ENCODE measurements at regions not wholly inside any gene's neighbourhood (a gene's known extent, or its start where the extent isn't known, plus 50 kb on each side); places are given as distances from the start of the nearest gene placed in this dataset.
"Not testable (repeated sequence)": the region's sequence is repeated elsewhere in the genome, so short reads cannot be mapped to it uniquely, and the experiment has no call there.

DNA sequence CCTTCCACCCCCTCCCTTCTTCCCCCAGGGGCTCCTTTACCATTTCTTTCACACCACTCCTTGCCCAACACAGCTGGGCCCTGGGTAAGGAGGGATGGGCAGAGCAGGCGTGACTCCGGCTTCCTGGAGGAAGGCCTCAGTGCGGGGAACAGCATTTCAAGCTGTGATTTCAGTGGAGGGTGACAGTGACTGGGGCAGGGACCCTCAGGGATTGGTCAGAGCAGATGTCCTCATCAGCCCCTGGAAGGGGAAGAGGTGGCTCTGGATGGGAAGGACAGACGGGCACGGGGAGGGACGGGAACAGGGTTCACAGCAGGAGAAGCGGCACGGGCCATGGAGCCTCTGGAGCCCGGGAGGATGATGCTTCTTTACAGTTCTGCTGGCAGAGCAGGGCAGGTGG lies 130.8 kb upstream of the TWIST2 start:
- no peaks in the 10 kb centered on the region for H3K36me3 ChIP-seq (ENCODE audit: control insufficient read depth, insufficient read depth, low read length)
- DNase-seq (ENCODE audit: extremely low read depth, insufficient read length) = no peak
- TF ChIP-seq, protein P1, sequence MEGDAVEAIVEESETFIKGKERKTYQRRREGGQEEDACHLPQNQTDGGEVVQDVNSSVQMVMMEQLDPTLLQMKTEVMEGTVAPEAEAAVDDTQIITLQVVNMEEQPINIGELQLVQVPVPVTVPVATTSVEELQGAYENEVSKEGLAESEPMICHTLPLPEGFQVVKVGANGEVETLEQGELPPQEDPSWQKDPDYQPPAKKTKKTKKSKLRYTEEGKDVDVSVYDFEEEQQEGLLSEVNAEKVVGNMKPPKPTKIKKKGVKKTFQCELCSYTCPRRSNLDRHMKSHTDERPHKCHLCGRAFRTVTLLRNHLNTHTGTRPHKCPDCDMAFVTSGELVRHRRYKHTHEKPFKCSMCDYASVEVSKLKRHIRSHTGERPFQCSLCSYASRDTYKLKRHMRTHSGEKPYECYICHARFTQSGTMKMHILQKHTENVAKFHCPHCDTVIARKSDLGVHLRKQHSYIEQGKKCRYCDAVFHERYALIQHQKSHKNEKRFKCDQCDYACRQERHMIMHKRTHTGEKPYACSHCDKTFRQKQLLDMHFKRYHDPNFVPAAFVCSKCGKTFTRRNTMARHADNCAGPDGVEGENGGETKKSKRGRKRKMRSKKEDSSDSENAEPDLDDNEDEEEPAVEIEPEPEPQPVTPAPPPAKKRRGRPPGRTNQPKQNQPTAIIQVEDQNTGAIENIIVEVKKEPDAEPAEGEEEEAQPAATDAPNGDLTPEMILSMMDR (IDR thresholded peaks at IDR 0.05; ENCODE audit: insufficient read depth, low read length, poor library complexity, severe bottlenecking) = no peak
- H3K27me3 ChIP-seq (replicated peaks; ENCODE audit: control insufficient read depth, insufficient read depth, low read length) = no peaks in the 10 kb centered on the region
- H3K4me3 ChIP-seq (replicated peaks; ENCODE audit: low read depth, low read length) = no peak overlapping the region

DNA sequence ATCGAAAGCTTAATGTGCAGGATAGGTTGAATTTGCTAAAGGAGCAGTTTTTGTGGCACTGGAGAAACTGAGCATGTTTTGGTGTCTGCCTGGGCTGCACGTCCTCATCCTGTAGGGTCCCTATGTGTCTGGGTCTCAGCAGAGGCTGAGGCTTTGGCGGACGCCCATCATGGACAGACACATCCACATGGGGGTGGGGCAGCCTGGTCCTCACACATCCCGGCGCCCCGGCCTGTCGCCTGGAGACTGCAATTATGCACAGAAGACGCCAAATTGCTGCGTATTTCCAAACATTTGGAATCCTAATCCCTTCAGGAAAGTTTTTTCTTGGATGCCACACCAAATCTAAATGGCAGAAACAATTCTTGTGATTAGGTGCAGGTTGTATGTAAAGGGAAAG lies 128.2 kb upstream of the TWIST2 start:
- no peaks in the 10 kb centered on the region for H3K36me3 ChIP-seq (ENCODE audit: control insufficient read depth, insufficient read depth, low read length)
- TF ChIP-seq, protein P1 (IDR thresholded peaks at IDR 0.05; ENCODE audit: insufficient read depth, low read length, poor library complexity, severe bottlenecking) = no peak
- H3K27me3 ChIP-seq (replicated peaks; ENCODE audit: control insufficient read depth, insufficient read depth, low read length) = no peaks in the 10 kb centered on the region
- no peak for DNase-seq (ENCODE audit: extremely low read depth, insufficient read length)
- H3K4me3 ChIP-seq (replicated peaks; ENCODE audit: low read depth, low read length) = no peak overlapping the region

DNA sequence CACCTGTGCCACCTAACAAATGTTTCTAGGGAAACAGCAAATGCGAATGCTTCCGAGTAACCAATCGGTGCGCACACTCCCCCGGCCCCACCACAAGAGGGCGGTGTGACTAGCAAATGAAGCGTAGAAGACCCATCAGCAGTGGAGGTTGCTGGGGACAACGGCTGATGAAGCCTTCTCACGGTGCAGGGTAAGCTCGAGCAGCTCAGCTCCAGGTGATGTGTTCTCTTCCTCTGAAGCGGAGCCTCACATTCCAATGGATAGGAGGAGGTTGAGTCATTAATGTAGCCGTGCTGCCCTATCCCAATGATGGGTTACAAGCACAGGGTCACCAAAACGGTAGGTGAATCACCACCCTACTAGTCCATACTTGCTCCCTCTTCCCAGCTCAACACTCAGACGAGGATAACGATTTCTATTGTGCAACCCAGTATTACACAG lies 127.6 kb upstream of the TWIST2 start:
- H3K36me3 ChIP-seq (ENCODE audit: control insufficient read depth, insufficient read depth, low read length) = no peaks in the 10 kb centered on the region
- no peaks in the 10 kb centered on the region for H3K27me3 ChIP-seq (replicated peaks; ENCODE audit: control insufficient read depth, insufficient read depth, low read length)
- H3K4me3 ChIP-seq (replicated peaks; ENCODE audit: low read depth, low read length) = no peak overlapping the region
- TF ChIP-seq, protein P1 (IDR thresholded peaks at IDR 0.05; ENCODE audit: insufficient read depth, low read length, poor library complexity, severe bottlenecking) = peak; percentile 40
- no peak for DNase-seq (ENCODE audit: extremely low read depth, insufficient read length)

DNA sequence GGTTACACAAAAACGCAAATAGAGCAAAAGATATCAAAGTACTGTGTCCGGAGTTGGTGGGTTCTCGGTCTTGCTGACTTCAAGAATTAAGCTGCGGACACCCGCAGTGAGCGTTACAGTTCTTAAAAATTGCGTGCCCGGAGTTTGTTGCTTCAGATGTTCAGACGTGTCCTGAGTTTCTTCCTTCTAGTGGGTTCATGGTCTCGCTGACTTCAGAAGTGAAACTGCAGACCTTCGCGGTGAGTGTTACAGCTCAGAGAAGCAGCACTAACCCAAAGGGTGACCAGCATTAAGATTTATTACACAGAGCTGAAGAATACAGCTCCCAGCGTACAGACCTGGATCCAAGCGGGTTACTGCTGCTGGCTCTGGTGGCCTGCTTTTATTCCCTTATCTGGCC lies 125.7 kb upstream of the TWIST2 start:
- TF ChIP-seq, protein P1 (IDR thresholded peaks at IDR 0.05; ENCODE audit: insufficient read depth, low read length, poor library complexity, severe bottlenecking) = no peak

DNA sequence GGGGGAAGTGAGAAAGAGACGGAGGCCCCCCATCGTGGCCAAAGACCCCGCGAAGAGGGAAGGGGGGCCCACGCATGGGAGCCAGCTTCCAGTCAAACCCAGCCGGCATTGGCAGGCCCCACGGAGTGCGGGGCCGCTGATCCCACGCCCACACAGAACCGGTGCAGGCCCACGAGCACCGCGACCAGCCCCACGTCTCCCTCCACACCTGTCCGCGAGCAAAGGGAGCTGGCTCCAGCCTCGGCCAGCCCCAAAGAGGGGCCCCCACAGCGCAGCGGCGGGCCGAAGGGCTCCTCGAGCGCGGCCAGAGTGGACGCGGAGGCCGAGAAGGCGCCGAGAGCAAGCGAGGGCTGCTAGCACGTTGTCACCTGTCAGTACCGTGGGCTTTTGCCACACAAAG lies 125.0 kb upstream of the TWIST2 start:
- no peaks in the 10 kb centered on the region for H3K27me3 ChIP-seq (replicated peaks; ENCODE audit: control insufficient read depth, insufficient read depth, low read length)
- TF ChIP-seq, protein P1 (IDR thresholded peaks at IDR 0.05; ENCODE audit: insufficient read depth, low read length, poor library complexity, severe bottlenecking) = no peak
- H3K4me3 ChIP-seq (replicated peaks; ENCODE audit: low read depth, low read length) = no peak overlapping the region
- DNase-seq (ENCODE audit: extremely low read depth, insufficient read length) = no peak
- H3K36me3 ChIP-seq (ENCODE audit: control insufficient read depth, insufficient read depth, low read length) = no peaks in the 10 kb centered on the region

More for the DNA sequence above, 125.7 kb upstream of the TWIST2 start:
- no peaks in the 10 kb centered on the region for H3K36me3 ChIP-seq (ENCODE audit: control insufficient read depth, insufficient read depth, low read length)
- no peak for DNase-seq (ENCODE audit: extremely low read depth, insufficient read length)
- H3K4me3 ChIP-seq (replicated peaks; ENCODE audit: low read depth, low read length) = no peak overlapping the region
- no peaks in the 10 kb centered on the region for H3K27me3 ChIP-seq (replicated peaks; ENCODE audit: control insufficient read depth, insufficient read depth, low read length)

DNA sequence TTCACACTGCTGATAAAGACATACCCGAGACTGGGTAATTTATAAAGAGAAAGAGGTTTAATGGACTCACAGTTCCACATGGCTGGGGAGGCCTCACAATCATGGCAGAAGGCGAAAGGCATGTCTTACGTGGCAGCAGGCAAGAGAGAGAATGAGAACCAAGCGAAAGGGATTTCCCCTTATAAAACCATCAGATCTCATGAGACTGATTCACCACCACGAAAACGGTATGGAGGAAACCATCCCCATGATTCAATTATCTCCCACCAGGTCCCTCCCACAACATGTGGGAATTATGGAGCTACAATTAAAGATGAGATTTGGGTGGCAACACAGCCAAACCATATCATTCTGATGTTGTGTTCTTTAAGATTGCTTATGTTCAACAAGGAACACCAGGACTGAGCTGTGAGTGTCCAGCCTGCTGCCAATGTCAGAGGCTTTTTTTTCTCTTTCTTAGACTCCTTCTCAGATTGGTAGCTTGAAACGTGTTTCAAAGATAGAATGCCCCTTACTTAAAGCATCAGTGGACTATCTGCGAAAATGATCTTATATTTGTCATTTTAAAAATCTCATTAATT lies 124.1 kb upstream of the TWIST2 start:
- H3K36me3 ChIP-seq (ENCODE audit: control insufficient read depth, insufficient read depth, low read length); DNase-seq (ENCODE audit: extremely low read depth, insufficient read length); H3K27me3 ChIP-seq (replicated peaks; ENCODE audit: control insufficient read depth, insufficient read depth, low read length); H3K4me3 ChIP-seq (replicated peaks; ENCODE audit: low read depth, low read length): not testable (repeated sequence)

Measured in GM06990 (cell line).